IMR-90 (cell line): ENCODE measurements at regions not wholly inside any gene's neighbourhood (a gene's known extent, or its start where the extent isn't known, plus 50 kb on each side); places are given as distances from the start of the nearest gene placed in this dataset.

Source experiments
- CEBPB ChIP-seq: IDR thresholded peaks from 2 replicates; pipeline ENCODE4 v1.6.1; 2012; ENCODE audit warnings: low read depth, low read length, improper control_type of control experiment
- FOS ChIP-seq: fragments of 150-350 bp; IDR thresholded peaks from 2 replicates; pipeline ENCODE4 v1.6.1; 2016; ENCODE audit warnings: low read depth, low read length
- MAFK ChIP-seq: IDR thresholded peaks from 2 replicates; pipeline ENCODE4 v1.6.1; 2012; ENCODE audit warnings: low read depth, low read length, improper control_type of control experiment
- MAZ ChIP-seq: IDR thresholded peaks from 2 replicates; pipeline ENCODE4 v1.6.1; 2012; ENCODE audit warnings: low read depth, mild to moderate bottlenecking, low read length, improper control_type of control experiment, moderate library complexity, borderline replicate concordance
- MXI1 ChIP-seq: IDR thresholded peaks from 2 replicates; pipeline ENCODE4 v1.6.1; 2012; ENCODE audit warnings: low read depth, mild to moderate bottlenecking, low read length, moderate library complexity, borderline replicate concordance
- NFE2L2 ChIP-seq: fragments of 150-350 bp; IDR thresholded peaks from 2 replicates; pipeline ENCODE4 v1.6.1; 2016; ENCODE audit warnings: low read depth, mild to moderate bottlenecking, low read length
- POLR2A ChIP-seq: IDR thresholded peaks from 2 replicates; pipeline ENCODE4 v1.6.1; 2012; ENCODE audit warnings: mild to moderate bottlenecking, low read depth, low read length
- RAD21 ChIP-seq: IDR thresholded peaks from 2 replicates; pipeline ENCODE4 v1.6.1; 2012; ENCODE audit warnings: low read length, improper control_type of control experiment
- RCOR1 ChIP-seq: IDR thresholded peaks from 2 replicates; pipeline ENCODE4 v1.6.1; 2012; ENCODE audit warnings: mild to moderate bottlenecking, low read length, improper control_type of control experiment; ENCODE audit not compliant: insufficient replicate concordance
- RFX5 ChIP-seq: IDR thresholded peaks from 2 replicates; pipeline ENCODE4 v1.8.0; 2012; ENCODE audit warnings: low read depth, mild to moderate bottlenecking, low read length, moderate library complexity
- SMC3 ChIP-seq: fragments of 150-350 bp; IDR thresholded peaks from 2 replicates; pipeline ENCODE4 v1.6.1; 2016; ENCODE audit warnings: low read depth, mild to moderate bottlenecking, antibody characterized with exemption, low read length, moderate library complexity
- USF2 ChIP-seq: fragments of 150-350 bp; IDR thresholded peaks from 2 replicates; pipeline ENCODE4 v1.6.1; 2017; ENCODE audit warnings: mild to moderate bottlenecking, antibody characterized with exemption, low read length, low read depth
- TF ChIP-seq, protein P1 (sequence below): conservative IDR thresholded peaks from 2 replicates; pipeline ENCODE4 v1.5.1; 2012; ENCODE audit warnings: mild to moderate bottlenecking, low read depth, low read length, improper control_type of control experiment
- TF ChIP-seq, protein P2 (sequence below): fragments of 150-350 bp; IDR thresholded peaks from 2 replicates; pipeline ENCODE4 v1.6.1; 2016; ENCODE audit warnings: low read depth, mild to moderate bottlenecking, low read length, moderate library complexity, borderline replicate concordance

GRCh38 chr6:21371676-21372171 lies 221.8 kb upstream of the SOX4 start:
- TF ChIP-seq, protein P1, sequence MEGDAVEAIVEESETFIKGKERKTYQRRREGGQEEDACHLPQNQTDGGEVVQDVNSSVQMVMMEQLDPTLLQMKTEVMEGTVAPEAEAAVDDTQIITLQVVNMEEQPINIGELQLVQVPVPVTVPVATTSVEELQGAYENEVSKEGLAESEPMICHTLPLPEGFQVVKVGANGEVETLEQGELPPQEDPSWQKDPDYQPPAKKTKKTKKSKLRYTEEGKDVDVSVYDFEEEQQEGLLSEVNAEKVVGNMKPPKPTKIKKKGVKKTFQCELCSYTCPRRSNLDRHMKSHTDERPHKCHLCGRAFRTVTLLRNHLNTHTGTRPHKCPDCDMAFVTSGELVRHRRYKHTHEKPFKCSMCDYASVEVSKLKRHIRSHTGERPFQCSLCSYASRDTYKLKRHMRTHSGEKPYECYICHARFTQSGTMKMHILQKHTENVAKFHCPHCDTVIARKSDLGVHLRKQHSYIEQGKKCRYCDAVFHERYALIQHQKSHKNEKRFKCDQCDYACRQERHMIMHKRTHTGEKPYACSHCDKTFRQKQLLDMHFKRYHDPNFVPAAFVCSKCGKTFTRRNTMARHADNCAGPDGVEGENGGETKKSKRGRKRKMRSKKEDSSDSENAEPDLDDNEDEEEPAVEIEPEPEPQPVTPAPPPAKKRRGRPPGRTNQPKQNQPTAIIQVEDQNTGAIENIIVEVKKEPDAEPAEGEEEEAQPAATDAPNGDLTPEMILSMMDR = no peak
- TF ChIP-seq MAZ (no peak), POLR2A (no peak), CEBPB (no peak), MXI1 (no peak), SMC3 (no peak), USF2 (no peak), RAD21 (no peak), MAFK (no peak), RFX5 (no peak), FOS (no peak), RCOR1 (no peak), NFE2L2 (no peak)
- TF ChIP-seq, protein P2, sequence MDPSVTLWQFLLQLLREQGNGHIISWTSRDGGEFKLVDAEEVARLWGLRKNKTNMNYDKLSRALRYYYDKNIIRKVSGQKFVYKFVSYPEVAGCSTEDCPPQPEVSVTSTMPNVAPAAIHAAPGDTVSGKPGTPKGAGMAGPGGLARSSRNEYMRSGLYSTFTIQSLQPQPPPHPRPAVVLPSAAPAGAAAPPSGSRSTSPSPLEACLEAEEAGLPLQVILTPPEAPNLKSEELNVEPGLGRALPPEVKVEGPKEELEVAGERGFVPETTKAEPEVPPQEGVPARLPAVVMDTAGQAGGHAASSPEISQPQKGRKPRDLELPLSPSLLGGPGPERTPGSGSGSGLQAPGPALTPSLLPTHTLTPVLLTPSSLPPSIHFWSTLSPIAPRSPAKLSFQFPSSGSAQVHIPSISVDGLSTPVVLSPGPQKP = no peak
